Mammary epithelial cell (primary cell): ENCODE measurements at regions not wholly inside any gene's neighbourhood (a gene's known extent, or its start where the extent isn't known, plus 50 kb on each side); places are given as distances from the start of the nearest gene placed in this dataset.

Experiments used
- EZH2 ChIP-seq: IDR thresholded peaks from 2 replicates; pipeline ENCODE4 v1.6.1; 2012; ENCODE audit warnings: low read length, inconsistent platforms, borderline replicate concordance
- TF ChIP-seq, protein P1 (sequence below), 2 donors: IDR thresholded peaks in 1 of 2; conservative IDR thresholded peaks in 1 of 2; 2 replicates each; pipeline ENCODE4 v1.5.1; 2011 to 2012; ENCODE audit warnings: inconsistent platforms in 2 of 2, low read length in 2 of 2, mild to moderate bottlenecking in 2 of 2, control low read depth in 1 of 2, low read depth in 1 of 2; ENCODE audit not compliant: insufficient read depth in 1 of 2; ENCODE audit errors: extremely low read depth in 1 of 2

DNA sequence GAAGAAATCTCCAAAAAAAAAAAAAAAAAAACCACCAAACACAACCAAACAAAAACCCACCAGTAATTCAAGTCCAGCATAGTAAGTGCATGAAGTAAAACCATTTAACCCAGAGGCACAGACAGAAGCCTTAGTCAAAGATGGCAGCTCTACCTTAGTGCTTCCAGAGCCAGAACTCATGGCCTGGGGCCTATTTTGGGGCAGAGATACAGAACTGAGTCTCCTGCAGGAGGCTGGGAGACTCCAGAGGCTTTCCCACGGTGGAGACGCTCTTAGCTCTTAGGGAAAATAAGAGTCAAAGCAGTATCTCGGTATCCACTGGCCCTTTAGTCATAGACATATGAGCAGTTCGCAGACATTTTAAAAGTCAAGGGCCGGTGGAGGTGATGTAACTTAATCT lies 129.5 kb downstream of the GPX5 start:
- TF ChIP-seq, protein P1, sequence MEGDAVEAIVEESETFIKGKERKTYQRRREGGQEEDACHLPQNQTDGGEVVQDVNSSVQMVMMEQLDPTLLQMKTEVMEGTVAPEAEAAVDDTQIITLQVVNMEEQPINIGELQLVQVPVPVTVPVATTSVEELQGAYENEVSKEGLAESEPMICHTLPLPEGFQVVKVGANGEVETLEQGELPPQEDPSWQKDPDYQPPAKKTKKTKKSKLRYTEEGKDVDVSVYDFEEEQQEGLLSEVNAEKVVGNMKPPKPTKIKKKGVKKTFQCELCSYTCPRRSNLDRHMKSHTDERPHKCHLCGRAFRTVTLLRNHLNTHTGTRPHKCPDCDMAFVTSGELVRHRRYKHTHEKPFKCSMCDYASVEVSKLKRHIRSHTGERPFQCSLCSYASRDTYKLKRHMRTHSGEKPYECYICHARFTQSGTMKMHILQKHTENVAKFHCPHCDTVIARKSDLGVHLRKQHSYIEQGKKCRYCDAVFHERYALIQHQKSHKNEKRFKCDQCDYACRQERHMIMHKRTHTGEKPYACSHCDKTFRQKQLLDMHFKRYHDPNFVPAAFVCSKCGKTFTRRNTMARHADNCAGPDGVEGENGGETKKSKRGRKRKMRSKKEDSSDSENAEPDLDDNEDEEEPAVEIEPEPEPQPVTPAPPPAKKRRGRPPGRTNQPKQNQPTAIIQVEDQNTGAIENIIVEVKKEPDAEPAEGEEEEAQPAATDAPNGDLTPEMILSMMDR (conservative IDR thresholded peaks at IDR 0.05 in 1 of 2, IDR thresholded peaks at IDR 0.05 in 1 of 2; ENCODE audit: extremely low read depth in 1 of 2, insufficient read depth in 1 of 2, low read depth in 1 of 2, low read length in 2 of 2) = no peak
- no peak for TF ChIP-seq EZH2
